Brain microvascular endothelial cell (primary cell): ENCODE measurements at regions not wholly inside any gene's neighbourhood (a gene's known extent, or its start where the extent isn't known, plus 50 kb on each side); places are given as distances from the start of the nearest gene placed in this dataset.

Experiments
- DNase-seq: peaks from one replicate; pipeline ENCODE4 v3.0.0-alpha.2; 2020
- H3K27ac ChIP-seq: fragments of 250-450 bp; sonication (Bioruptor Pico); 2 replicates; pipeline ENCODE4 v1.5.1; 2020; ENCODE audit warnings: mild to moderate bottlenecking, moderate library complexity
- H3K27me3 ChIP-seq: fragments of 250-450 bp; sonication (Bioruptor Pico); replicated peaks from 2 replicates; pipeline ENCODE4 v1.5.1; 2020; ENCODE audit warnings: mild to moderate bottlenecking
- H3K36me3 ChIP-seq: fragments of 250-450 bp; sonication (Bioruptor Pico); replicated peaks from 2 replicates; pipeline ENCODE4 v1.5.1; 2020; ENCODE audit warnings: mild to moderate bottlenecking
- H3K4me3 ChIP-seq: 2 replicates; pipeline ENCODE4 v1.5.1; 2011; ENCODE audit warnings: low read depth, mild to moderate bottlenecking, control low read depth, low read length, moderate library complexity
- CTCF ChIP-seq: IDR thresholded peaks from 2 replicates; pipeline ENCODE4 v1.5.1; 2011; ENCODE audit warnings: low read depth, mild to moderate bottlenecking, moderate library complexity, low read length, control low read depth, inconsistent platforms; ENCODE audit errors: missing control alignments
- in situ Hi-C: cut with HindIII; loops from 2 replicates; pipeline ENCODE4 v1.10.0; 2017; ENCODE audit warnings: low sequenced_read_pairs, low pct_ligation_motif_present

GRCh38 chr4:81635739-81636138 lies 164.0 kb upstream of the RASGEF1B start:
- H3K4me3 ChIP-seq, result no peak overlapping the region
- no peaks in the 10 kb centered on the region for H3K36me3 ChIP-seq
- no peak for TF ChIP-seq CTCF
- no peaks in the 10 kb centered on the region for H3K27me3 ChIP-seq
- H3K27ac ChIP-seq, result no peak overlapping the region
- no peak for DNase-seq
- in situ Hi-C loops, result no loop called here

- Histone ChIP-seq H3K36me3 (no peaks in the 10 kb centered on the region), H3K4me3 (no peak overlapping the region), H3K27ac (no peak overlapping the region), H3K27me3 (no peaks in the 10 kb centered on the region)
- DNase-seq, result no peak
- in situ Hi-C loops, result no loop called here
- no peak for TF ChIP-seq CTCF
These were observed 163.3 kb upstream of the RASGEF1B start for GRCh38 chr4:81634766-81635549.

- Histone ChIP-seq H3K27ac (no peak overlapping the region), H3K27me3 (no peaks in the 10 kb centered on the region), H3K36me3 (no peaks in the 10 kb centered on the region), H3K4me3 (no peak overlapping the region)
- in situ Hi-C loops, result no loop called here
- TF ChIP-seq CTCF, result no peak
- DNase-seq, result no peak
These were observed 162.5 kb upstream of the RASGEF1B start for GRCh38 chr4:81634165-81634564.

GRCh38 chr4:81632581-81633299 lies 161.0 kb upstream of the RASGEF1B start:
- in situ Hi-C loops, result no loop called here
- no peak overlapping the region for H3K4me3 ChIP-seq
- H3K27ac ChIP-seq, result no peak overlapping the region
- H3K36me3 ChIP-seq, result no peaks in the 10 kb centered on the region
- H3K27me3 ChIP-seq, result no peaks in the 10 kb centered on the region
- no peak for DNase-seq
- TF ChIP-seq CTCF, result no peak

GRCh38 chr4:81631958-81632441 lies 160.3 kb upstream of the RASGEF1B start:
- peak; percentile 83 for DNase-seq
- Histone ChIP-seq H3K36me3 (no peaks in the 10 kb centered on the region), H3K27ac (no peak overlapping the region), H3K4me3 (no peak overlapping the region), H3K27me3 (no peaks in the 10 kb centered on the region)
- no peak for TF ChIP-seq CTCF
- in situ Hi-C loops, result no loop called here
